ENCODE measurements at regions not wholly inside any gene's neighbourhood (a gene's known extent, or its start where the extent isn't known, plus 50 kb on each side); places are given as distances from the start of the nearest gene placed in this dataset.

- TF ChIP-seq TAF1 (conservative IDR thresholded peaks at IDR 0.05) (no peak), CTCF (IDR thresholded peaks at IDR 0.05; ENCODE audit: low read depth, low read length, missing input control) (no peak), EGR1 (IDR thresholded peaks at IDR 0.05; ENCODE audit: low read depth in 2 of 2) (no peak), REST (IDR thresholded peaks at IDR 0.05) (no peak)
Measured at GRCh38 chr11:112634995-112635737, 326.1 kb upstream of the NCAM1 start.

Measured in liver (tissue), 3 donors.